Lower leg skin (tissue), 3 donors: ENCODE measurements at regions not wholly inside any gene's neighbourhood (a gene's known extent, or its start where the extent isn't known, plus 50 kb on each side); places are given as distances from the start of the nearest gene placed in this dataset.

Experiments used
- CTCF ChIP-seq, 3 donors: fragments of 450-650 bp; IDR thresholded peaks; one replicate each; pipeline ENCODE4 v1.5.1; 2016; ENCODE audit warnings: antibody characterized with exemption in 3 of 3, mild to moderate bottlenecking in 3 of 3, moderate library complexity in 2 of 3
- POLR2A ChIP-seq, 2 donors: fragments of 450-650 bp; IDR thresholded peaks; one replicate each; pipeline ENCODE4 v1.6.1; 2016 to 2017; ENCODE audit warnings: antibody characterized with exemption in 2 of 2, mild to moderate bottlenecking in 1 of 2, moderate library complexity in 1 of 2

- TF ChIP-seq CTCF (IDR thresholded peaks at IDR 0.05) (no peak), POLR2A (IDR thresholded peaks at IDR 0.05) (no peak)
Observed at GRCh38 chr2:238663586-238663985, 184.3 kb upstream of the TWIST2 start.
